Activated CD8-positive, alpha-beta T cell treated with anti-CD3 and anti-CD28 coated beads, Interleukin-2, amount 10 ng/mL, durations not matched to agents 7 days and 5 days (primary cell): ENCODE measurements at regions not wholly inside any gene's neighbourhood (a gene's known extent, or its start where the extent isn't known, plus 50 kb on each side); places are given as distances from the start of the nearest gene placed in this dataset.

Source experiments
- ATAC-seq: fragments of 150-1000 bp; cut with Tn5 transposase; one replicate; pipeline ENCODE4 v1.10.0; 2021; ENCODE audit warnings: moderate library complexity
- CTCF ChIA-PET: fragments of 350-600 bp; sonication (Branson Sonifier 250); formaldehyde crosslinking; loops from one replicate; lab custom pipeline; 2021; ENCODE audit warnings: antibody characterized with exemption; lab: Charles Lee
- POLR2A ChIA-PET: fragments of 350-600 bp; sonication (Branson Sonifier 250); formaldehyde crosslinking; loops from one replicate; lab custom pipeline; 2021; ENCODE audit warnings: antibody characterized with exemption; lab: Charles Lee
- DNase-seq: peaks from one replicate; pipeline ENCODE4 v3.0.0-alpha.2; 2020
- H3K27ac Mint-ChIP-seq: one replicate; pipeline ENCODE4 v1.8.0; 2021; ENCODE audit warnings: mild to moderate bottlenecking, mixed read lengths
- H3K27me3 Mint-ChIP-seq: one replicate; pipeline ENCODE4 v1.8.0; 2021; ENCODE audit warnings: low read depth, mixed read lengths
- H3K36me3 Mint-ChIP-seq: one replicate; pipeline ENCODE4 v1.8.0; 2021; ENCODE audit warnings: low read depth, mixed read lengths
- H3K4me1 Mint-ChIP-seq: one replicate; pipeline ENCODE4 v1.8.0; 2021; ENCODE audit warnings: low read depth, mixed read lengths
- H3K4me3 Mint-ChIP-seq: one replicate; pipeline ENCODE4 v1.8.0; 2021; ENCODE audit warnings: mild to moderate bottlenecking, mixed read lengths
- H3K9me3 Mint-ChIP-seq: one replicate; pipeline ENCODE4 v1.8.0; 2022; ENCODE audit warnings: mixed read lengths; ENCODE audit not compliant: insufficient read depth

DNA sequence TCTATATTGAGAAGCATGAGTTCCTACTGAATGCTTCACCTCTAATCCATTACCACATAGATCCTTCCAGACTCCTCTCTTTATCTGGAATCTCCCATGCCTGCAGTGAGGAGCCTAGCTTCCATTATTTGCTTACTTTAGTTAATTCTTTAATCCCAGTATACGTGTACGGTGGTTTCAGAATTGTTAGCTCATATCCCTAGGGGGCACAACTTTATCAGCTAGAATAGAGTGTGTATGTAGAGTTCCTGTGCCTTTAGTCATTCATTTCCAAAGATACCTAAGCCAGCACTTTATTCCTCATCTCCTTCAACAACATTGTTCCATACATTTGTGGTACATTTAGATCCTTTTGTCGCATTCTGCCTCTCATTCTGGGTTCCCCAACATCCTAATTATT is 226.0 kb downstream of the TJP1 start:
- no peaks in the 10 kb centered on the region for H3K27me3 Mint-ChIP-seq
- ChIA-PET POLR2A (no interaction called here), CTCF (no interaction called here)
- H3K4me1 Mint-ChIP-seq: no peaks in the 10 kb centered on the region
- ATAC-seq: no peak
- no peak overlapping the region for H3K27ac Mint-ChIP-seq
- no peak overlapping the region for H3K4me3 Mint-ChIP-seq
- H3K36me3 Mint-ChIP-seq: no peaks in the 10 kb centered on the region
- DNase-seq: no peak
- H3K9me3 Mint-ChIP-seq: no peaks in the 10 kb centered on the region

DNA sequence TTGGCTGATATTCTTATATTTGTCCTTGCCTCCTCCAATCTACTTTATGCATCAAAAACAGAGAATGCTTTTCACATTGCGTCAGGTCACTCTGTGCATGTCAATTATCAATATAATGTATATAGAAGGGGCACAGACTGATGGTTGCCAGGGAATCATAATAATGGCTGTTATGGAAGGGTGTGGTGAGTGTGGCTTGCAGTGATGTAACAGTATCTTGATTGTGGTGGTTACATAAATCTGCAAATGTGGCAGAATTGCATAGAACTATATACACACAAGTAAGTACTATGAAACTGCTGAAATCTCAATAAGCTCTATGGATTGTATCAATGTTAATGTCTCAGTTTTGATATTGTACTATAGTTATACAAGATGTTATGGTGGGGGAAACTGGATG is 228.6 kb downstream of the TJP1 start:
- ATAC-seq (no peak), DNase-seq (no peak)
- POLR2A ChIA-PET: no interaction called here
- Mint-ChIP-seq H3K27me3 (no peaks in the 10 kb centered on the region), H3K27ac (no peak overlapping the region), H3K9me3 (no peaks in the 10 kb centered on the region), H3K4me3 (no peak overlapping the region), H3K36me3 (no peaks in the 10 kb centered on the region), H3K4me1 (no peaks in the 10 kb centered on the region)
- CTCF ChIA-PET: no interaction called here

DNA sequence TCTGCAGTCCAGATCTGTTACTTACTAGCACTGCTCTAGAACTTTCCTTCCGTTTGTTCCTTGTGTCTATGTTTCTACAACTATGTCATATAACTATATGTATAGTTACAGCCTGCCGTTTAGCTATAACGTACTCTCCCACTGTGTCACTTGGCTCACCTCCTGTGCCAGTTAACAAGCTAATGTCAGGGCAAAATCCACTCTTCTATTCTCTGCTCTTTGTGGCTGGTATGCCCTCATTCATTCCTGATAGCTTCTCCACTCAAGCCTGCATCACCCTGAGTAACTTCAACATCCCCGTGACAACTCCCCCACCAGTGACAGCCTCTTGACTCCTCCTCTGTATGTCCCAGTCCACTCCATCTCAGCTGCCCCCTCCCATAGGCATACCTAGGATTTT is 229.2 kb downstream of the TJP1 start:
- no peak overlapping the region for H3K4me3 Mint-ChIP-seq
- no peak for ATAC-seq
- H3K36me3 Mint-ChIP-seq: no peaks in the 10 kb centered on the region

DNA sequence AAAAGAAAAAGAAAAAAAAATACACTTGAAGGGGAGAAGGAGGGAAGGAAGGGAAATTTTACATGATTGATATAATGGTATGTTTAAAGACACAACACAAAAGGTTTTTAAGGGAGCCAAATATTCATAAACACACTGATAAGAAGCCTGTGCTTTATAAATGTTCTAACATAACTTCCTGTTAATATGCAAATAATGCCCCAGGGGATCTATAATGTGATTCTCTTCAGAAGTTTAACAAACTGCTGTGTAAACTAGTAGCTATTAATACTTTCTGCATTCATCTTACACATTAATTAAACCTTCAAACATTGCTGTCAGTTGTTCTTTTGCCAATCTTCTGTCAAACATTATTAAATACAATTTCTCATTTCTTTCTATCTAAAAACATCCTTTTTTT is 231.6 kb downstream of the TJP1 start:
- no peak overlapping the region for H3K27ac Mint-ChIP-seq
- no peaks in the 10 kb centered on the region for H3K36me3 Mint-ChIP-seq
- ATAC-seq (no peak), DNase-seq (no peak)
- no peaks in the 10 kb centered on the region for H3K4me1 Mint-ChIP-seq
- H3K4me3 Mint-ChIP-seq: no peak overlapping the region
- POLR2A ChIA-PET: no interaction called here
- H3K9me3 Mint-ChIP-seq: no peaks in the 10 kb centered on the region
- CTCF ChIA-PET: no interaction called here
- no peaks in the 10 kb centered on the region for H3K27me3 Mint-ChIP-seq

More for the DNA sequence above, 229.2 kb downstream of the TJP1 start:
- POLR2A ChIA-PET: no interaction called here
- CTCF ChIA-PET: no interaction called here
- Mint-ChIP-seq H3K9me3 (no peaks in the 10 kb centered on the region), H3K27me3 (no peaks in the 10 kb centered on the region), H3K27ac (no peak overlapping the region), H3K4me1 (no peaks in the 10 kb centered on the region)
- no peak for DNase-seq

DNA sequence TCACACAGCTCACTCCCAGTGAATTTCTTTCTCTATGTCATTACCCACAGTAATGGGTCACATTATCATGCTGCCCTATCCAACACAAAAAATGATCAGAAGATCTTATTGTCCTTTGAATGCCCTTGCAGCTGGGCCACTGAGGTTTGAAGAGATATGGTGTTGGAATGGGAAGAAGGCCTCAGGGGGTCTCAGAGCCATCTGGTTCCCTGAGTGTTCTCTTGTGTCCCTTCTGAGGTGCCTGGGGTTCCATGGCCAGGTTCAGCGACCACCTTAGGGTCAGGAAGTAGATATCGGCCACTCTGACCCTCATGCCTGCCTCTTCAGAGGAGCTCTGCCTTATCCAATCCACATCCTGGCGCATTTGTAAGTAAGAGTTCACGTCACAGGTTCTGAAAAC is 232.3 kb downstream of the TJP1 start:
- no peak for DNase-seq
- ATAC-seq: no peak
- H3K36me3 Mint-ChIP-seq: no peaks in the 10 kb centered on the region
- ChIA-PET POLR2A (no interaction called here), CTCF (no interaction called here)
- no peaks in the 10 kb centered on the region for H3K9me3 Mint-ChIP-seq
- no peak overlapping the region for H3K4me3 Mint-ChIP-seq
- H3K27ac Mint-ChIP-seq: no peak overlapping the region
- H3K4me1 Mint-ChIP-seq: no peaks in the 10 kb centered on the region
- peaks cover 2% of the 10 kb centered on the region for H3K27me3 Mint-ChIP-seq

DNA sequence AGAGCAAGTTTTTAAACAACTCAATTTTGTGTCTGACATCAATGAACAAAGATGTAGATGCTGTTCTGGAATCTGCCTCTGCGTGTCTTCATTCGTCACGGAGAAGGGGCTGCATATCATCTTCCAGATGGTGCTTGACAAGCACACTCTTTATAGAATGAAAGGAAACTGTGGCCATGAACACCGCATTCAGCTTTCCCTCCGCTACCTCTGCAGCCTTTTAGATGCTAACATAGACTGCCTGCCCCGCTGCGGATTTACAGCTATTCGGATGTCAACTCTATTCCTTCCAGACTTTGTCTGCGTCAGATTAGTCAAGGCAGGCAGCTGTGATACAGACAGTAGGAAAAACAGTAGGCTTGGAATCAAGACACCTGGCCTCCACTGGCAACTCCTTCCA is 232.9 kb downstream of the TJP1 start:
- Mint-ChIP-seq H3K36me3 (no peaks in the 10 kb centered on the region), H3K27ac (no peak overlapping the region), H3K27me3 (peaks cover 2% of the 10 kb centered on the region), H3K9me3 (no peaks in the 10 kb centered on the region), H3K4me1 (no peaks in the 10 kb centered on the region), H3K4me3 (no peak overlapping the region)
- ChIA-PET CTCF (no interaction called here), POLR2A (no interaction called here)
- no peak for ATAC-seq
- DNase-seq: no peak

DNA sequence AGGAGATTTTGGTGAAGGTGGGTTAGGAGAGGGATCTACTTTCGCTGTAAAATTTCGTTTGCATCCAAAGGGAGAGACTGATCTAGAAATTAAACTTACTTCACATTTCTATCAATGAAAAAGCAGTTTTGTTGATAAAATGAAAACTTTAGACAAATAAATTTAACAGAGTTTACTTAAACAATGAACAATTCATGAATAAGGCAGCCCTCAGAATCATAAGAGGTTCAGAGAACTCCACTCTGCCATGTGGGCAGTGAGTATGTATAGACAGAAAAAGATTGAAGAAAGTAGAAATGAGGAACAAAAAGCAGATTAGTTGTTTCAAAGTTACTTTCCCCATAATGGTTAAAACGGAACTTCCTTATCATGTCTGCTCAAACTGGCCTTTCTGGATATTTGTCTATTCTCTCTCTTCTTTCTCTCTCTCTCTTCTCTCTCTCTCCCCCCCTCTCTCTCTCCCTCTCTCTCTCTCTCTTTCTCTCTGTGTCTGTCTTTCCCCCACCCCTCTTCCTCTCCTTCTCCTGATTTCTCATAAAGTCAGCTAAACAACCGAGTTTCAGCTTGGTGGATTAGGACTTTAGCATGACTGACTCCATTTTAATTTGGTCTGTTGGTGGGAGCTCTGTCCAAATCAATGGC is 248.9 kb downstream of the TJP1 start:
- Mint-ChIP-seq H3K4me1 (peaks cover 8% of the 10 kb centered on the region), H3K27ac (no peak overlapping the region), H3K4me3 (no peak overlapping the region), H3K9me3 (no peaks in the 10 kb centered on the region), H3K27me3 (peaks cover 35% of the 10 kb centered on the region), H3K36me3 (peaks cover 3% of the 10 kb centered on the region)
- CTCF ChIA-PET: no interaction called here
- DNase-seq (no peak), ATAC-seq (no peak)
- POLR2A ChIA-PET: no interaction called here

DNA sequence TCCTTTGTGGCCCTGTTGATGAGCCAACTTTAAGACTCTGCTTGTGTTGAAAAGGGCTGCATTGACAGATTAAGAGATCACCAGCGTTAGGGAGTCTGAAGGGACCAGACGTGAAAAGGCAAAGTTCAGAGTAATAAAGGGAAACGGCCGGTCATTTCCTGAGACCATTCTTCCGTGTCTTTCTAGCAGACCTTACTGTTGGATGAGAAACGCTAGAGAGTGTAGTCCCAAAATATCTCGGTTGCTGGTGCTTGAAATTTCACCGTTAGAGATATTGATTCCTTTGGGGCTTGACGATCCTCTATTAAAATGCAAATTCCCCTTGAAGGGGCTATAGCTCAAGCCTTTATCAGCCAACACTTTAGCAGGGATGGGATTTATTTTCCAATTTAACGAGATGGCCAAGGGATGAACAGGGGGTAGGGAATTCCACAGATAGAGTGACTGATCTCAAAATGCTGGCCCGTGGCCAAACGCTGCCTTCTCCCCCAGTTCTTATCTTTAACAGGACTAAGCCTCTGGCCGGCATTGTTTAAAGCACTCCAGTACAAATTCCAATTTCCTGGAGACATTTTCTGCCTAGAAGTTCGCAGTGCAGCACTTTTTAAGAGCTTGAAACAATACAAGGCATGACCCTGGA is 250.4 kb downstream of the TJP1 start:
- peaks cover 8% of the 10 kb centered on the region for H3K4me1 Mint-ChIP-seq
- ChIA-PET POLR2A (no interaction called here), CTCF (no interaction called here)
- H3K27me3 Mint-ChIP-seq: peaks cover 47% of the 10 kb centered on the region
- H3K9me3 Mint-ChIP-seq: no peaks in the 10 kb centered on the region
- peaks cover 3% of the 10 kb centered on the region for H3K36me3 Mint-ChIP-seq
- peak overlapping the region; percentile 42 for H3K4me3 Mint-ChIP-seq
- DNase-seq (no peak), ATAC-seq (no peak)
- H3K27ac Mint-ChIP-seq: peak overlapping the region; percentile 20

DNA sequence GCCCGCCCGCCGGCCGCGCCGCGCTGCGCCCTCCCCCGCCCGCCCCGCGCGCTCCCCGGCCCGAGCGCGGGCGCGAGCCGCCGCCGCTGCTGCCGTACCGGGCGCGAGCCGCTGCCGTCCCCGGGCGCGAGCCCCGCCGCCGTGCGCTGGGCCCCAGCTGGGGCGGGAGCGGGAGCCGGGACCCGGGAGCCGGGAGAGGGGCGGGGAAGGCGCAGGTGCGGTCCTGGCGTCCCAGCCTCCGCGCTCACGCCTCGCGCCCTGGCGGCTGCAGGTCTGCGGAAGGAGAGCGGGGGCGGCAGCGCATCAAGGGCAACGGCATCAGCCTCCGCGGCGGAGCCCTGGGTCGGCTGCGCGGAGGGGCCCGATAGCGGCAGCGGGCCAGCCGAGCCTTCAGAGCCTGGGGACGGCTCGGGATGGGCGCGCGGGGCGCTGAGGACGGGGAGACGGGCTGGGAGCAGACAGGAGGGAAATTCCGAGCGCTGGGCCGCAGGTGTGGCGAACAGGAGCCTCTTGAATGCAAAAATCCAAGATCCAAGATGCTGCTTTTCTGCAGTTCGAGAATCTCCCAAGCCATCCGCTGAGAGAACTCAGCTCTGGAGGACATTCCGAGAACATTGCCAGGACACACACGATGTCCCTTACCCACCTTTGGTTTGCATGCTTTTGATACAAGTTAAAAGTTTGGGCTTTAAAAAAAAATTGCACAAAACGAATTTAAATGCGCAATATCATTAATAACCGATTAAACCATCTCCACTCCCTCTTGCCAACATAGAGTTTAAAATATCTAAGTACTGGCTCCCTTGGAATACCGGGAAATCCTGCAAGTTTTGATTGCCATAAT is 251.1 kb downstream of the TJP1 start:
- Mint-ChIP-seq H3K4me1 (peaks cover 8% of the 10 kb centered on the region), H3K27ac (peak overlapping the region; percentile 20), H3K36me3 (peaks cover 3% of the 10 kb centered on the region), H3K27me3 (peaks cover 47% of the 10 kb centered on the region), H3K4me3 (peak overlapping the region; percentile 42), H3K9me3 (no peaks in the 10 kb centered on the region)
- no peak for DNase-seq
- POLR2A ChIA-PET: no interaction called here
- no peak for ATAC-seq
- CTCF ChIA-PET: no interaction called here

DNA sequence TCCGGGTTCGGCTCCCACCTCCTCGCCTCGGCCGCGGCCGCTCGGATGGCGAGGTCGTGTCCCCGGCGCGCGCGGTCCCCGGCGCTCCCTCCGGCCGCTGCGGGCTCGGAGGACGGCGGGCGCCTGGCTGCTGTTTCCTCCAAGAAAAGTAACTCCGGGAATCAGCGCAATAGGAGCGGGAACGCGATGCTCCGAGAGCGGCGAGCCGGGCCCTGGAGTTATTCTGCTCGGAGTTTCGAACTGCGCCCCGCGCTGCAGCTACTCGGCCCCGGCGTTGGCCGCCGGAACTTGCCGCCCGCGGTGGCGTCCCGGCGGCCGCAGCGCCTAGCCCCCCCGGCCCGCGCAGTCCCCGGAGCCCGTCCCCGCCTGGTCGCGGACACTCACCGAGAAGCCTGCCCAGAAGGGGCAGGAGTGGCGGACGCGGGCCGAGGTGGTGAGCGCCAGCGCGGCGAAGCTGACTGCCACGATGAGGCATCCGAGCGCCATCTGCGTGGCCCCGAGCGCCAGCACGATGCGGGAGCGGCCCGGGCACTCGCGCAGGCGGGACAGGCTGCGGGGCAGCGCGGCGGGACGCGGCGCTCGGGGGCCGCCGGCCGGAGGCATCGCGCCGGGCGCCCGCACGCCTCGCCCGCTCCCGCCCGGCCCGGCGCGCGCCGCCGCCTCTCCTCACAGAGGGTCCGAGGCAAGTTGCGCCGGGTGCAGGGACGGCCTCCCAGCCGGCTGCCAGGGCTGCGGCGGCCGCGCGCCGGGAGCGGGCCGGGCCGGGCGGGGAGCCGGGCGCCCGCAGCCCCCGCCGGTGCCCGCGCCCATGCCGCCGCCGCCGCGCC is 251.9 kb downstream of the TJP1 start:
- no peak overlapping the region for H3K4me3 Mint-ChIP-seq
- ChIA-PET POLR2A (no interaction called here), CTCF (no interaction called here)
- no peaks in the 10 kb centered on the region for H3K9me3 Mint-ChIP-seq
- DNase-seq (no peak), ATAC-seq (no peak)
- H3K27ac Mint-ChIP-seq: no peak overlapping the region
- H3K36me3 Mint-ChIP-seq: peaks cover 3% of the 10 kb centered on the region
- peaks cover 47% of the 10 kb centered on the region for H3K27me3 Mint-ChIP-seq
- peaks cover 8% of the 10 kb centered on the region for H3K4me1 Mint-ChIP-seq

DNA sequence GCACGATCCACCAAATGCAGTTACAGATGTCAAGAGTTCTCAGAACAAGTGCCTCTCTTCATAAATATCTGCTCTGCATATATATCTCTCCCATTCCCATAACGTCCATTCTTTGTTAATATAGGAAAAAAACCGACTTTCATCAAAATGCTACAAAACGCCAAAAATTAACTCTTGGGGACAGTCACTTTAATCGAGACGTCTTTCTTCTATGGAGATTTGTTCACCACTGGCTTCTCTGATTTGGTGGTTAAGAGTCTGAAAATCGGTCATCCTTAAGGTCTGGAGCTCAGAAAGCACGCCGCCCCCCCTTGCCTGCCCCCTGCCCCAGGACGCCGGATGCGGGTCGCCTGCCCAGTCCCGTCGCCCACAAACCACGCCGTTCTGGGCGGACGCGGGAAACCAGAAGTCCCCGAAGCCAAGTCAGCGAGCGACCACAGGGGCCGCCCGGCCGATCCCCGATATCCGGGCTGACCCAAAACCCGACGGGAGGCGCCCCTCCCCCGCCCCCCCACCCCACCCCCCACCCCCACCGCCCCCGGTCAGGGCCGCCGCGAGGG is 252.7 kb downstream of the TJP1 start:
- Mint-ChIP-seq H3K27me3 (peaks cover 45% of the 10 kb centered on the region), H3K4me3 (peak overlapping the region; percentile 49), H3K36me3 (peaks cover 3% of the 10 kb centered on the region), H3K27ac (no peak overlapping the region), H3K4me1 (peaks cover 8% of the 10 kb centered on the region), H3K9me3 (no peaks in the 10 kb centered on the region)
- ATAC-seq (no peak), DNase-seq (no peak)
- POLR2A ChIA-PET: no interaction called here
- CTCF ChIA-PET: no interaction called here
